MCF 10A (cell line): ENCODE measurements at regions not wholly inside any gene's neighbourhood (a gene's known extent, or its start where the extent isn't known, plus 50 kb on each side); places are given as distances from the start of the nearest gene placed in this dataset.

Experiments used
- BruUV-seq: library from RNA; stranded (reverse); fragments of 400-500 nt; replicated peaks from 2 replicates; lab custom pipeline; 2021; lab: Mats Ljungman, UMichigan
- CTCF ChIA-PET: fragments of 300-600 bp; sonication (Branson Sonifier 250); formaldehyde crosslinking; extraction: SDS; loops from one replicate; lab custom pipeline; 2021; ENCODE audit warnings: antibody characterized with exemption, inconsistent platforms; lab: Yijun Ruan, JAX
- POLR2A ChIA-PET: fragments of 300-600, 350-650 bp; sonication (Branson Sonifier 250); formaldehyde crosslinking; extraction: SDS; loops from one replicate; lab custom pipeline; 2020; ENCODE audit warnings: antibody characterized with exemption, inconsistent platforms; lab: Yijun Ruan, JAX
- DNase-seq: peaks from one replicate; pipeline ENCODE4 v3.0.0-alpha.2; 2018; ENCODE audit not compliant: unreplicated experiment
- H3K27ac Mint-ChIP-seq: one replicate; pipeline ENCODE4 v1.8.0; 2022; ENCODE audit warnings: mild to moderate bottlenecking, low read depth, mixed read lengths; ENCODE audit not compliant: unreplicated experiment
- H3K27me3 Mint-ChIP-seq: one replicate; pipeline ENCODE4 v1.8.0; 2022; ENCODE audit warnings: mixed read lengths; ENCODE audit not compliant: insufficient read depth, unreplicated experiment
- H3K36me3 Mint-ChIP-seq: one replicate; pipeline ENCODE4 v1.8.0; 2022; ENCODE audit warnings: mild to moderate bottlenecking, moderate library complexity, mixed read lengths; ENCODE audit not compliant: insufficient read depth, unreplicated experiment
- H3K4me1 Mint-ChIP-seq: one replicate; pipeline ENCODE4 v1.8.0; 2022; ENCODE audit warnings: mixed read lengths; ENCODE audit not compliant: insufficient read depth, unreplicated experiment
- H3K4me3 Mint-ChIP-seq: one replicate; pipeline ENCODE4 v1.8.0; 2022; ENCODE audit warnings: mild to moderate bottlenecking, moderate library complexity, mixed read lengths; ENCODE audit not compliant: unreplicated experiment
- H3K9me3 Mint-ChIP-seq: one replicate; pipeline ENCODE4 v1.8.0; 2022; ENCODE audit warnings: mixed read lengths; ENCODE audit not compliant: unreplicated experiment
- intact Hi-C: fragments of 100-400 bp; cut with micrococcal nuclease; formaldehyde crosslinking; loops from 2 replicates; pipeline ENCODE4 v1.14.1; 2022
- TF ChIP-seq, protein P1 (sequence below): fragments of 200-600 bp; IDR thresholded peaks from one replicate; pipeline ENCODE4 v1.8.0; 2022; ENCODE audit warnings: antibody characterized with exemption, mild to moderate bottlenecking; ENCODE audit not compliant: unreplicated experiment

GRCh38 chr2:129880309-129880708 is 99.2 kb upstream of the RAB6C start:
- CTCF ChIA-PET, result interaction anchor here (0.7 kb wide), 1 partner anchor 1251 kb away, joined by 3 read pairs; no protein-coding TSS in a partner anchor
- TF ChIP-seq, protein P1, sequence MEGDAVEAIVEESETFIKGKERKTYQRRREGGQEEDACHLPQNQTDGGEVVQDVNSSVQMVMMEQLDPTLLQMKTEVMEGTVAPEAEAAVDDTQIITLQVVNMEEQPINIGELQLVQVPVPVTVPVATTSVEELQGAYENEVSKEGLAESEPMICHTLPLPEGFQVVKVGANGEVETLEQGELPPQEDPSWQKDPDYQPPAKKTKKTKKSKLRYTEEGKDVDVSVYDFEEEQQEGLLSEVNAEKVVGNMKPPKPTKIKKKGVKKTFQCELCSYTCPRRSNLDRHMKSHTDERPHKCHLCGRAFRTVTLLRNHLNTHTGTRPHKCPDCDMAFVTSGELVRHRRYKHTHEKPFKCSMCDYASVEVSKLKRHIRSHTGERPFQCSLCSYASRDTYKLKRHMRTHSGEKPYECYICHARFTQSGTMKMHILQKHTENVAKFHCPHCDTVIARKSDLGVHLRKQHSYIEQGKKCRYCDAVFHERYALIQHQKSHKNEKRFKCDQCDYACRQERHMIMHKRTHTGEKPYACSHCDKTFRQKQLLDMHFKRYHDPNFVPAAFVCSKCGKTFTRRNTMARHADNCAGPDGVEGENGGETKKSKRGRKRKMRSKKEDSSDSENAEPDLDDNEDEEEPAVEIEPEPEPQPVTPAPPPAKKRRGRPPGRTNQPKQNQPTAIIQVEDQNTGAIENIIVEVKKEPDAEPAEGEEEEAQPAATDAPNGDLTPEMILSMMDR, result no peak
- DNase-seq, result no peak
- Mint-ChIP-seq H3K9me3 (no peaks in the 10 kb centered on the region), H3K36me3 (no peaks in the 10 kb centered on the region), H3K4me1 (peaks cover 6% of the 10 kb centered on the region), H3K27me3 (no peaks in the 10 kb centered on the region), H3K4me3 (no peak overlapping the region), H3K27ac (no peak overlapping the region)
- POLR2A ChIA-PET, result no interaction called here
- intact Hi-C loops, result no loop called here
- BruUV-seq, result no TSS peak

- H3K27ac Mint-ChIP-seq, result no peak overlapping the region
- no peaks in the 10 kb centered on the region for H3K9me3 Mint-ChIP-seq
- H3K4me1 Mint-ChIP-seq, result peaks cover 6% of the 10 kb centered on the region
- H3K36me3 Mint-ChIP-seq, result no peaks in the 10 kb centered on the region
- H3K27me3 Mint-ChIP-seq, result peaks cover 6% of the 10 kb centered on the region
- intact Hi-C loops, result no loop called here
- no TSS peak for BruUV-seq
- TF ChIP-seq, protein P1, result no peak
- DNase-seq, result no peak
- H3K4me3 Mint-ChIP-seq, result no peak overlapping the region
- CTCF ChIA-PET, result no interaction called here
- POLR2A ChIA-PET, result no interaction called here
Observed at GRCh38 chr2:129880971-129881370, 98.5 kb upstream of the RAB6C start.

DNA sequence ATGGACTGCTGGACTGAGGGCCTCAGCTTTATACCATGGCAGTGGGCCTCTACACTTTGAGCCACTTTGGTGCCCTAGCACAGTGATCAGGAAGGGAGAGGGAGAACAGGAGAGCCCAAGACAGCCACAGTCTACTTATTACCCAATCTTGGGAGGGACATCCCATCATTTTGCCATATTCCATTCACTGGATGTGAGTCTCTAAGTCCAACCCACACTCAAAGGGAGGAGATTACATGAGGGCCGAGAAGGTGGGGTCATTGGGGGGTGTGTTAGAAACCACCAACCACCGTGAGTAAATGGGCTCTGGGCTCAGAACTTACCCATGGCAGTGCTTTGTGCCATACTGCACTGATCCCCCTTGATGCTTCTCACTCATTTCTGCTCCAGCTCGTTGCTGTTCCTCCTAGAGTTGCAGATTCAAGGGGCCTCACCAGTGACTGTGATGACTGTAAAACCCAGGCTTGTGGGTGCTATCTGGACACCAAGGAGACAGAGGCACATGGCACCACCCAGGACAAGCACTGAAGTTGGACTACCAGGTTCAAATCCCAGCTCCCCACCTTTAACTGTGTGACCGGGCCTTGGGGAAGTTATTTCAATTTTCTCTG is 97.6 kb upstream of the RAB6C start:
- POLR2A ChIA-PET, result no interaction called here
- TF ChIP-seq, protein P1, result no peak
- Mint-ChIP-seq H3K9me3 (no peaks in the 10 kb centered on the region), H3K4me1 (peaks cover 1% of the 10 kb centered on the region), H3K27ac (no peak overlapping the region), H3K27me3 (peaks cover 11% of the 10 kb centered on the region), H3K4me3 (no peak overlapping the region), H3K36me3 (no peaks in the 10 kb centered on the region)
- CTCF ChIA-PET, result interaction anchor here (0.5 to 1.6 kb wide), 2 partner anchors 15 to 32 kb away, joined by 3 to 4 read pairs; no protein-coding TSS in a partner anchor
- no TSS peak for BruUV-seq
- DNase-seq, result no peak
- intact Hi-C loops, result no loop called here

DNA sequence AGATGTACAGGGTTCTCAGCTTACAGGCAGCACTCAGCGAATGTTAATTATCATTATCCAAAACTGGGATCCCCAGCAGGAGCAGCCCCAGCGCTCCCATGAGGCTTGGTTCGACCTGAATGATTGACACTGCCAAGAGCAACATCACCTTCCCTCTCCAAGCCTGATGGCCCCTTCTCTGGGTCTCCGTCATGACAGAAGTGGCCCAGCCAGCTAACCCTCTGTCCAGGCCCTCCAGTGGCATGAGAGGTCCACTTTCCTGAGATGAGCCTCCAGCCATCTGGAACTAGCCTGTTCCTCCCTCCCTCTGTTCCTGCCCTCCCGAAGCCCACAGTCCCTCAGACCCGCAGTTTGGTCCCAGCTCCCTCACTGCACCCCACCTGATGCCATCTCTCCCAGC is 97.0 kb upstream of the RAB6C start:
- DNase-seq, result no peak
- ChIA-PET POLR2A (no interaction called here), CTCF (interaction anchor here (0.5 to 1.6 kb wide), 2 partner anchors 14 to 32 kb away, joined by 3 to 4 read pairs; no protein-coding TSS in a partner anchor)
- no TSS peak for BruUV-seq
- Mint-ChIP-seq H3K9me3 (no peaks in the 10 kb centered on the region), H3K27ac (no peak overlapping the region), H3K4me1 (no peaks in the 10 kb centered on the region), H3K27me3 (peaks cover 11% of the 10 kb centered on the region), H3K4me3 (no peak overlapping the region), H3K36me3 (no peaks in the 10 kb centered on the region)
- TF ChIP-seq, protein P1, result no peak
- intact Hi-C loops, result no loop called here
